Hepatocyte (in vitro differentiated cells): ENCODE measurements at regions not wholly inside any gene's neighbourhood (a gene's known extent, or its start where the extent isn't known, plus 50 kb on each side); places are given as distances from the start of the nearest gene placed in this dataset.

Experiments used
- DNase-seq: peaks from one replicate; pipeline ENCODE4 v3.0.0-alpha.2; 2016; ENCODE audit warnings: low spot score
- H2AFZ ChIP-seq: fragments of 200-600 bp; sonication (generic); 2 replicates; pipeline ENCODE4 v1.6.0; 2016; ENCODE audit warnings: antibody characterized with exemption, mild to moderate bottlenecking
- H3K27ac ChIP-seq: fragments of 200-600 bp; sonication (generic); 2 replicates; pipeline ENCODE4 v1.5.1; 2016; ENCODE audit warnings: mild to moderate bottlenecking
- H3K27me3 ChIP-seq: fragments of 200-600 bp; sonication (generic); 2 replicates; pipeline ENCODE4 v1.6.1; 2016
- H3K36me3 ChIP-seq: fragments of 200-600 bp; sonication (generic); replicated peaks from 2 replicates; pipeline ENCODE4 v1.5.1; 2016; ENCODE audit warnings: low read depth; ENCODE audit not compliant: insufficient read depth
- H3K4me1 ChIP-seq: fragments of 200-600 bp; sonication (generic); 2 replicates; pipeline ENCODE4 v1.5.1; 2016; ENCODE audit warnings: mild to moderate bottlenecking, moderate library complexity; ENCODE audit not compliant: insufficient read depth
- H3K4me2 ChIP-seq: fragments of 200-600 bp; sonication (generic); 2 replicates; pipeline ENCODE4 v1.6.0; 2016
- H3K4me3 ChIP-seq: fragments of 200-600 bp; sonication (generic); 2 replicates; pipeline ENCODE4 v1.5.1; 2016; ENCODE audit warnings: mild to moderate bottlenecking
- H3K79me2 ChIP-seq: fragments of 200-600 bp; sonication (generic); 2 replicates; pipeline ENCODE4 v1.6.0; 2017; ENCODE audit warnings: mild to moderate bottlenecking
- H3K9me2 ChIP-seq: fragments of 200-600 bp; sonication (generic); replicated peaks from 2 replicates; pipeline ENCODE4 v1.6.0; 2017; ENCODE audit warnings: mild to moderate bottlenecking; ENCODE audit not compliant: insufficient read depth
- H3K9me3 ChIP-seq: fragments of 200-600 bp; sonication (generic); 2 replicates; pipeline ENCODE4 v1.5.1; 2016; ENCODE audit warnings: low read depth, mild to moderate bottlenecking
- H4K20me1 ChIP-seq: fragments of 200-600 bp; sonication (generic); 2 replicates; pipeline ENCODE4 v1.6.0; 2016; ENCODE audit warnings: mild to moderate bottlenecking; ENCODE audit not compliant: insufficient read depth, poor library complexity, severe bottlenecking
- EZH2 ChIP-seq: fragments of 200-600 bp; sonication (generic); IDR thresholded peaks from 2 replicates; pipeline ENCODE4 v1.6.1; 2016; ENCODE audit warnings: antibody characterized with exemption, mild to moderate bottlenecking, borderline replicate concordance
- EZH2phosphoT487 ChIP-seq: fragments of 200-600 bp; sonication (generic); IDR thresholded peaks from one replicate; pipeline ENCODE4 v1.6.1; 2018; ENCODE audit warnings: antibody characterized with exemption, mild to moderate bottlenecking, low read depth, moderate library complexity; ENCODE audit not compliant: unreplicated experiment, severe bottlenecking
- WGBS: methylation state at CpG from one replicate; pipeline ENCODE4 v1.1.6; 2016; ENCODE audit warnings: low lambda C conversion rate; ENCODE audit errors: missing lambda C conversion rate; 5-methylcytosine and 5-hydroxymethylcytosine counted together
- TF ChIP-seq, protein P1 (sequence below): fragments of 200-600 bp; sonication (generic); IDR thresholded peaks from 2 replicates; pipeline ENCODE4 v1.5.1; 2016; ENCODE audit warnings: antibody characterized with exemption, mild to moderate bottlenecking; ENCODE audit not compliant: poor library complexity

- H3K9me3 ChIP-seq: no peaks in the 10 kb centered on the region
- TF ChIP-seq, protein P1, sequence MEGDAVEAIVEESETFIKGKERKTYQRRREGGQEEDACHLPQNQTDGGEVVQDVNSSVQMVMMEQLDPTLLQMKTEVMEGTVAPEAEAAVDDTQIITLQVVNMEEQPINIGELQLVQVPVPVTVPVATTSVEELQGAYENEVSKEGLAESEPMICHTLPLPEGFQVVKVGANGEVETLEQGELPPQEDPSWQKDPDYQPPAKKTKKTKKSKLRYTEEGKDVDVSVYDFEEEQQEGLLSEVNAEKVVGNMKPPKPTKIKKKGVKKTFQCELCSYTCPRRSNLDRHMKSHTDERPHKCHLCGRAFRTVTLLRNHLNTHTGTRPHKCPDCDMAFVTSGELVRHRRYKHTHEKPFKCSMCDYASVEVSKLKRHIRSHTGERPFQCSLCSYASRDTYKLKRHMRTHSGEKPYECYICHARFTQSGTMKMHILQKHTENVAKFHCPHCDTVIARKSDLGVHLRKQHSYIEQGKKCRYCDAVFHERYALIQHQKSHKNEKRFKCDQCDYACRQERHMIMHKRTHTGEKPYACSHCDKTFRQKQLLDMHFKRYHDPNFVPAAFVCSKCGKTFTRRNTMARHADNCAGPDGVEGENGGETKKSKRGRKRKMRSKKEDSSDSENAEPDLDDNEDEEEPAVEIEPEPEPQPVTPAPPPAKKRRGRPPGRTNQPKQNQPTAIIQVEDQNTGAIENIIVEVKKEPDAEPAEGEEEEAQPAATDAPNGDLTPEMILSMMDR: no peak
- TF ChIP-seq EZH2 (no peak), EZH2phosphoT487 (no peak)
- no peak for DNase-seq
- H3K27ac ChIP-seq: no peak overlapping the region
- WGBS: 71% methylated on average over 2 of the region's 2 CpGs
- H3K27me3 ChIP-seq: no peaks in the 10 kb centered on the region
- no peaks in the 10 kb centered on the region for H3K4me1 ChIP-seq
- no peaks in the 10 kb centered on the region for H4K20me1 ChIP-seq
- H2AFZ ChIP-seq: no peak overlapping the region
- H3K79me2 ChIP-seq: no peaks in the 10 kb centered on the region
- H3K9me2 ChIP-seq: no peaks in the 10 kb centered on the region
- no peaks in the 10 kb centered on the region for H3K36me3 ChIP-seq
- H3K4me2 ChIP-seq: no peak overlapping the region
- H3K4me3 ChIP-seq: no peak overlapping the region
Observed at GRCh38 chr2:40935349-40935748, 483.5 kb upstream of the SLC8A1 start.

- Histone ChIP-seq H3K9me2 (no peaks in the 10 kb centered on the region), H3K36me3 (no peaks in the 10 kb centered on the region), H4K20me1 (no peaks in the 10 kb centered on the region), H3K27ac (no peak overlapping the region), H3K4me2 (no peak overlapping the region), H3K4me1 (no peaks in the 10 kb centered on the region), H3K79me2 (no peaks in the 10 kb centered on the region), H3K4me3 (no peak overlapping the region), H3K27me3 (no peaks in the 10 kb centered on the region), H2AFZ (no peak overlapping the region), H3K9me3 (no peaks in the 10 kb centered on the region)
- TF ChIP-seq, protein P1: no peak
- no peak for TF ChIP-seq EZH2
- WGBS: 86% methylated on average over 3 of the region's 3 CpGs
- DNase-seq: no peak
Observed at GRCh38 chr2:40937284-40937683, 485.4 kb upstream of the SLC8A1 start.

DNA sequence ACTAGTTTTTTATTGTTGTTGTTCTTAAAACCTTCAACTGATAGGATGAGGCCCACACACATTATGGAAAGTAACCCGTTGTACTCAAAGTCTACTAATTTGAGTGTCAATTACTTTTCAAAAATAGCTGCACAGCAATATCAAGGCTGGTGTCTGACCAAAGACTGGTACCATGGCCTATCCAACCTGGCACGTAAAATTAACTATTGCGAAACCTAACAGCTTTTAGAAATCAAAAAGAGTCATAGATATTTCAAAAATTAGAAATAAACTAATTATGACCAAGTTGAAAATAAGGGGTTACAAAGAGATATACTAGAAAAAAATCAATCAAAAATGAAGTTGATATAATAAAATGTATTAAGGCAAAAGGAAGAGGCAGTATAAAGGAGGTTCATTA lies 501.5 kb upstream of the SLC8A1 start:
- Histone ChIP-seq H3K4me2 (no peak overlapping the region), H3K79me2 (no peaks in the 10 kb centered on the region), H3K4me3 (no peak overlapping the region), H3K27ac (no peak overlapping the region), H3K27me3 (no peaks in the 10 kb centered on the region), H3K36me3 (no peaks in the 10 kb centered on the region), H3K4me1 (no peaks in the 10 kb centered on the region), H3K9me2 (no peaks in the 10 kb centered on the region), H2AFZ (no peak overlapping the region), H3K9me3 (no peaks in the 10 kb centered on the region), H4K20me1 (no peaks in the 10 kb centered on the region)
- no peak for DNase-seq
- WGBS: 94% methylated on average over 3 of the region's 3 CpGs
- TF ChIP-seq EZH2phosphoT487 (no peak), EZH2 (no peak)
- TF ChIP-seq, protein P1: no peak

- Histone ChIP-seq H4K20me1 (no peaks in the 10 kb centered on the region), H3K36me3 (no peaks in the 10 kb centered on the region), H3K9me3 (no peaks in the 10 kb centered on the region), H3K79me2 (no peaks in the 10 kb centered on the region), H3K4me1 (no peaks in the 10 kb centered on the region), H3K9me2 (no peaks in the 10 kb centered on the region), H3K4me3 (no peak overlapping the region), H3K4me2 (no peak overlapping the region), H2AFZ (no peak overlapping the region), H3K27me3 (no peaks in the 10 kb centered on the region), H3K27ac (no peak overlapping the region)
- DNase-seq: no peak
- 68% methylated on average over 2 of the region's 2 CpGs for WGBS
- TF ChIP-seq EZH2phosphoT487: no peak
- TF ChIP-seq, protein P1: no peak
- no peak for TF ChIP-seq EZH2
Observed at GRCh38 chr2:40955042-40955441, 503.2 kb upstream of the SLC8A1 start.
